NCI-H187 (cell line): ENCODE measurements at regions not wholly inside any gene's neighbourhood (a gene's known extent, or its start where the extent isn't known, plus 50 kb on each side); places are given as distances from the start of the nearest gene placed in this dataset.

Experiments used
- DNase-seq, 2 experiments: peaks; one replicate each; lab custom pipeline; 2025; lab: John Stamatoyannopoulos, UW

- no peak for DNase-seq
Measured at GRCh38 chr6:68391953-68392352, 243.1 kb upstream of the ADGRB3 start.

- DNase-seq: no peak
Measured at GRCh38 chr6:68372991-68373390, 262.1 kb upstream of the ADGRB3 start.

GRCh38 chr6:68368845-68369244, 266.2 kb upstream of the ADGRB3 start:
- DNase-seq: no peak

- DNase-seq: no peak
Measured at GRCh38 chr6:68364271-68364805, 270.7 kb upstream of the ADGRB3 start.

- peak in 1 of 2 experiments; percentile 16 for DNase-seq
Measured at GRCh38 chr6:68343901-68344300, 291.2 kb upstream of the ADGRB3 start.

DNA sequence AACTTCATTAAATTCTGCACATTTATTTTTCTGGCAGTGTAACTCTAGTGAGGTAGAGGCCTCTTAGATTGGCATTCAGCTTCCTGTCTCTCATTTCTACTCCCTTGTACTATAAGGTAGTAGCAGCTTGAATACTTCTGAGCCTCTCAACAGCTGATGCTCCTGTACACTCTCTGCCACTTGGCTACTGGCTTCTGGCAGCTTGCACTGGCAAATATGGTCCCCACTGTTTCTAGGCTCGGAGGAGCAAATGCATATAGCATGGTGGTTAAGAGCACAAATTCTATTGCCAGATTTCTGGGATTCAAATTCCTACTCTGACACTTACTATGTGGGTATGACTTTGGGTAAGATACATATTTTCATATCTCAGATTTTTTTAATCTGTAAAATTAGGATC, 292.8 kb upstream of the ADGRB3 start:
- DNase-seq: no peak

- no peak for DNase-seq
Measured at GRCh38 chr6:68339488-68340131, 295.5 kb upstream of the ADGRB3 start.

GRCh38 chr6:68333442-68333841, 301.6 kb upstream of the ADGRB3 start:
- DNase-seq: no peak

GRCh38 chr6:68328156-68328555, 306.9 kb upstream of the ADGRB3 start:
- DNase-seq: no peak

DNA sequence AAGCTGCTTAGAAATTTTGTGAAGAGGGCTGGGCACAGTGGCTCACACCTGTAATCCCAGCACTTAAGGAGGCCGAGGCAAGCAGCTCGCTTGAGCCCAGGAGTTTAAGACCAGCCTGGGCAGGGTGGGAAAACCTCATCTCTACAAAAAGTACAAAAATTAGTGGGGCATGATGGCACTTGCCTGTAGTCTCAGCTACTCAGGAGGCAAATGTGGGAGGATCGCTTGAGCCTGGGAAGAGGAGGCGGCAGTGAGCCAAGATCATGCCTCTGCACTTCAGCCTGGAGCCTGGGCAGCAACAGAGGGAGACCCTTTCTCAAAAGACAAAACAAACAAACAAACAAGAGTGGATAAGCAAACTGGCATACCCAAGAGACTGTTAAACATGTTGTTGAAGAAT, 308.3 kb upstream of the ADGRB3 start:
- DNase-seq: no peak

DNA sequence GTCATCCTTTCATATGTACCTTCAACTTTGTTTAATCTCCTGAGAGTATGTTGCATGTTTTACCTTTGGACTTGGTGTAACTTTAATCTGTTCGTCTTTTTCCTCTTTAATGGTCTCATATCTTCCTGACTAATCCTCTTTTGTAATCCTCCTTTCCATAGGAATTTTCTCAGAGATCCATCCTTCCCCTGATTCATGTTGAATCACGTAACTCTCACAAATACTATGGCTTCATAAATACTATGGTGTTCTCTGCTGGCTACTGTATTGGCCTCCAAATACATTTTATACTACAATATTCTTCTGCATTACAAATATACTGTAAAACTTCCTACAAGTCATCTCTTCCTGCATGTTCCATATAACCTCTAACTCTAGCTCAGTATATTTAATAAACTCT, 317.7 kb upstream of the ADGRB3 start:
- DNase-seq: no peak

DNA sequence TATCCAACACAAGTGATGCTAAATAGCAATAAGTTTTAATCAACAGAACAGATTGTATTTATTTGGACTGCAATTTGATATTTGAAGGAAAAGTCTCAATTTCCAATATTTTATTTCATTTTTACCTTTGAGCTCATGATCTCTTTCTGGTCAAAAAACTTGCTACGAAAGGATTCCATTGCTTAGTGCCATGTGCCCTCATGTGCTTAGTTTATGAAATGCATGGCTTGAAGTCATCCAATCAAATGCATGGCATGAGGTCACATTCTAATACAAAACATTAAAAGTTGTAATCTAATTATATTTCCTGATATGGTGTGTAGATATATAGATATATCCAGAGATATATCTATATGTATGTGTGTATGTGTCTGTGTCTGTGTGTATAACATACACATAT, 321.2 kb upstream of the ADGRB3 start:
- DNase-seq: no peak

- DNase-seq: no peak
Measured at GRCh38 chr6:68307301-68307700, 327.8 kb upstream of the ADGRB3 start.

DNA sequence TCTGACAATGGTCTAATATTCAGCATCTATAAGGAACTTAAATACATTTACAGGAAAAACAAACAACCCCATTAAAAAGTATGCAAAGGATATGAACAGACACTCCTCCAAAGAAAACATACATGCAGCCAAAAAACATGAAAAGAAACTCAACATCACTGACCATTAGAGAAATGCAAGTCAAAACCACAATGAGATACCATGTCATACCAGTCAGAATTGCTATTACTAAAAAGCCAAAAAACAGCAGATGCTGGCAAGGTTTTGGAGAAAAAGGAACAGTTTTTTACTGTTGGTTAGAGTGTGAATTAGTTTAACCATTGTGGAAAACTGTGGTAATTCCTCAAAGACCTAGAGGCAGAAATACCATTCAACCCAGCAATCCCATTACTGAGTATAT, 339.0 kb upstream of the ADGRB3 start:
- DNase-seq: no peak

DNA sequence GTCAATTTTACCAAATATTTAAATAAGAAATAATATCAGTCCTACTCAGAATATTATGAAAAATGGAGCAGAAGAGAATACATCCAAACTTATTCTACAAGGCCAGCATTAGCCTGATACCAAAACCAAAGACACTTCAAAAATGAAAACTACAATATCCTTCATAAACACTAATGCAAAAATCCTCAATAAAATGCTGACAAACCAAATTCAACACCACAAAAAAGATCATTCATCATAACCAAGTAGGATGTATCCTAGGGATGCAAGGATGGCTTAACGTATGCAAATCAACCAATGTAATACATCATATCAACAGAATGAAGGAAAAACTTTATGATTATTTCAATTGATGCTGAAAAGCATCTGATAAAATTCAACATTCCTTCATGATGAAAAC, 352.4 kb upstream of the ADGRB3 start:
- no peak for DNase-seq

- no peak for DNase-seq
Measured at GRCh38 chr6:68279793-68280557, 355.1 kb upstream of the ADGRB3 start.

DNA sequence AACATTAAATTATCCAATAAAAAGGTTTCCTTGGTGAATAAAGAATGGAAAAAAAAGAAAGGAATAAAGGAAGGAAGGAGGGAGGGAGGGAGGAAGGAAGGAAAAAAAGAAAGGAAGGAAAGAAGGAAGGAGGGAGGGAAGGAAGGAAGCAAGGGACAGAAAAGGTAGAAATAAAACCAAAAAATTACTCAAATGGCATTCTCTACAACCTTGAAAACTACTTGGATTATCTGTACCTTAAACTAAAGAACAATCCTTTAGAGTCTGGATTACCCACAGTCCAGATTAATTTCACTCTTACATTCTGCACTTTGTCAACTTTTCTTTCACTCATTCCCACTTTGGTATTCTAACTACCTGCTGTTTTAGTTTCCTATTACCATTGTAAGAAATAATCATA, 361.8 kb upstream of the ADGRB3 start:
- no peak for DNase-seq

- no peak for DNase-seq
Measured at GRCh38 chr6:68256391-68256790, 378.7 kb upstream of the ADGRB3 start.

- no peak for DNase-seq
Measured at GRCh38 chr6:68252632-68253031, 382.4 kb upstream of the ADGRB3 start.

DNA sequence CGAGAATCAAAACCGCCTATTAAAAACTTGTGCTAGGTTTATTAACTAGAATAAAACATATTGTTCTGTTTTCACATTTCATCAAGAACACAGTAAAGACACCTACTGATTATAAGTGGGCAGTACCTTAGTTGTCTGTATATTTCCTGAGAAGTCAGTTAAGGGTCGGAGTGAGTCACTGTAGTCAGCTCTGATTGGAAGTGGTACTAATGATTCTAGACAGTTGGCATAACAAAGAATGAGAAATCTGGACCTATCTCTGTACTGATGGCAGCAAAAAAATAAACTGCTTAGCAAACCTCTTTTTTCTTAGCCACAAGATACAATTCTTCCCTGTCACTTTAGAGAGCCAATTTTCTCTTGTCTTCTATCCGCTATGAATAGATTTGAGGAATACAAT, 387.3 kb upstream of the ADGRB3 start:
- no peak for DNase-seq

DNA sequence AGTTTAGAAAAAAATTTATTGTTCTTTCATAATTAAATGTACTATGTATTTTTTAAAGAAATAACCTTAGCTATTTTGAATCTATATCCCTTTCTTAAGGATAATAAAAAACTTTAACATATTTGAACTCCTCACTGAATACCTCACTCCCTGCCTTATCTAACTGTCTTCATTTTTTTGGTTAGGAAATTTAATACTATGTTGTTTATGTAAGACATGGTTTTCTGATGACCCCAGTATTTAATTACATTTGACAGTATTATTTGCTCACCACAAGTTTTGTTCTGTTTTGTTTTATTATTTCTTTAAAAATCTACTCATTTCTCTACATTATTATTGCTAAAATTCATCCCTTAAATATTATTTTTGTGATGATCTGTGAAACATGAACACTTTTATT, 394.4 kb upstream of the ADGRB3 start:
- DNase-seq: no peak

- DNase-seq: no peak
Measured at GRCh38 chr6:68239034-68239433, 396.0 kb upstream of the ADGRB3 start.

- DNase-seq: no peak
Measured at GRCh38 chr6:68238097-68238601, 396.9 kb upstream of the ADGRB3 start.
